H9 (cell line): ENCODE measurements at regions not wholly inside any gene's neighbourhood (a gene's known extent, or its start where the extent isn't known, plus 50 kb on each side); places are given as distances from the start of the nearest gene placed in this dataset.

ENCODE experiments used
- DNase-seq: peaks from one replicate; pipeline ENCODE4 v3.0.0-alpha.2; 2017
- H2AFZ ChIP-seq: one replicate; pipeline ENCODE4 v1.6.1; 2013; ENCODE audit warnings: mild to moderate bottlenecking, low read length, control low read depth, moderate library complexity
- H2AK5ac ChIP-seq: 2 replicates; pipeline ENCODE4 v1.6.1; 2013; ENCODE audit warnings: low read length, control low read depth, mixed read lengths; ENCODE audit not compliant: insufficient read length
- H2BK120ac ChIP-seq: one replicate; pipeline ENCODE4 v1.6.1; 2013; ENCODE audit warnings: low read depth, mild to moderate bottlenecking, low read length, control low read depth, inconsistent platforms; ENCODE audit not compliant: poor library complexity, severe bottlenecking
- H2BK12ac ChIP-seq: 2 replicates; pipeline ENCODE4 v1.6.1; 2013; ENCODE audit warnings: low read length, control low read depth, mixed read lengths, low read depth; ENCODE audit not compliant: insufficient read length
- H2BK15ac ChIP-seq: 2 replicates; pipeline ENCODE4 v1.6.1; 2013; ENCODE audit warnings: low read depth, low read length, control low read depth
- H2BK20ac ChIP-seq: one replicate; pipeline ENCODE4 v1.6.1; 2013; ENCODE audit warnings: low read depth, mild to moderate bottlenecking, low read length, control low read depth, inconsistent platforms; ENCODE audit not compliant: poor library complexity, severe bottlenecking
- H2BK5ac ChIP-seq: 2 replicates; pipeline ENCODE4 v1.6.1; 2013; ENCODE audit warnings: low read length, control low read depth, mixed read lengths; ENCODE audit not compliant: insufficient read length
- H3K14ac ChIP-seq: 2 replicates; pipeline ENCODE4 v1.6.1; 2013; ENCODE audit warnings: low read length, control low read depth; ENCODE audit not compliant: insufficient read depth
- H3K18ac ChIP-seq: 2 replicates; pipeline ENCODE4 v1.6.1; 2013; ENCODE audit warnings: low read depth, mild to moderate bottlenecking, mixed read lengths, low read length, control low read depth; ENCODE audit not compliant: insufficient read length
- H3K23ac ChIP-seq: 2 replicates; pipeline ENCODE4 v1.6.1; 2013; ENCODE audit warnings: low read length, control low read depth, mixed read lengths, low read depth; ENCODE audit not compliant: insufficient read length
- H3K23me2 ChIP-seq: 2 replicates; pipeline ENCODE4 v1.6.1; 2013; ENCODE audit warnings: low read depth, mild to moderate bottlenecking, mixed read lengths, low read length, control low read depth; ENCODE audit not compliant: insufficient read length, poor library complexity, severe bottlenecking
- H3K27ac ChIP-seq: 2 replicates; pipeline ENCODE4 v1.5.1; 2013; ENCODE audit warnings: low read length, control low read depth, mixed read lengths, low read depth; ENCODE audit not compliant: insufficient read length
- H3K27me3 ChIP-seq: 2 replicates; pipeline ENCODE4 v1.6.1; 2013; ENCODE audit warnings: low read length, control low read depth, inconsistent platforms; ENCODE audit not compliant: insufficient read depth
- H3K4ac ChIP-seq: 2 replicates; pipeline ENCODE4 v1.6.1; 2013; ENCODE audit warnings: low read depth, mild to moderate bottlenecking, control low read depth, inconsistent platforms, low read length, moderate library complexity
- H3K4me1 ChIP-seq: 2 replicates; pipeline ENCODE4 v1.6.1; 2013; ENCODE audit warnings: low read length, control low read depth, inconsistent platforms; ENCODE audit not compliant: insufficient read depth
- H3K4me2 ChIP-seq: 2 replicates; pipeline ENCODE4 v1.6.1; 2013; ENCODE audit warnings: low read length, control low read depth, mixed read lengths; ENCODE audit not compliant: insufficient read length, insufficient read depth
- H3K56ac ChIP-seq: 2 replicates; pipeline ENCODE4 v1.6.1; 2013; ENCODE audit warnings: low read depth, mild to moderate bottlenecking, mixed read lengths, low read length, control low read depth; ENCODE audit not compliant: insufficient read length
- H3K79me1 ChIP-seq: 2 replicates; pipeline ENCODE4 v1.6.1; 2013; ENCODE audit warnings: low read depth, mild to moderate bottlenecking, moderate library complexity, low read length, control low read depth, inconsistent platforms; ENCODE audit not compliant: insufficient read depth, poor library complexity, severe bottlenecking
- H3K79me2 ChIP-seq: 2 replicates; pipeline ENCODE4 v1.6.1; 2013; ENCODE audit warnings: low read length, control low read depth, inconsistent platforms; ENCODE audit not compliant: insufficient read depth
- H3K9ac ChIP-seq: 2 replicates; pipeline ENCODE4 v1.6.1; 2013; ENCODE audit warnings: low read length, control low read depth, mixed read lengths; ENCODE audit not compliant: insufficient read length; ENCODE audit errors: extremely low read depth
- H3K9me3 ChIP-seq: one replicate; pipeline ENCODE4 v1.6.1; 2013; ENCODE audit warnings: low read depth, low read length, inconsistent platforms; ENCODE audit not compliant: control insufficient read depth
- H3T11ph ChIP-seq: one replicate; pipeline ENCODE4 v1.6.1; 2013; ENCODE audit warnings: mild to moderate bottlenecking, low read length, control low read depth, inconsistent platforms
- H4K20me1 ChIP-seq: one replicate; pipeline ENCODE4 v1.6.1; 2013; ENCODE audit not compliant: control insufficient read depth, insufficient read length, insufficient read depth
- H4K5ac ChIP-seq: 2 replicates; pipeline ENCODE4 v1.6.1; 2013; ENCODE audit warnings: low read depth, mild to moderate bottlenecking, mixed read lengths, low read length, control low read depth; ENCODE audit not compliant: insufficient read length
- H4K8ac ChIP-seq: replicated peaks from 2 replicates; pipeline ENCODE4 v1.6.1; 2013; ENCODE audit warnings: low read length, control low read depth, mixed read lengths, low read depth; ENCODE audit not compliant: insufficient read length
- H4K91ac ChIP-seq: 2 replicates; pipeline ENCODE4 v1.6.1; 2013; ENCODE audit warnings: low read depth, mild to moderate bottlenecking, moderate library complexity, mixed read lengths, low read length, control low read depth; ENCODE audit not compliant: insufficient read length
- H3K27ac Mint-ChIP-seq, 3 experiments: 2 replicates in 2 of 3; 3 replicates in 1 of 3; pipeline ENCODE4 v1.8.0; 2020 to 2021; ENCODE audit warnings: mixed read lengths in 3 of 3, mild to moderate bottlenecking in 1 of 3, moderate library complexity in 1 of 3
- H3K27me3 Mint-ChIP-seq: 2 replicates; pipeline ENCODE4 v1.8.0; 2021; ENCODE audit warnings: low read depth, mild to moderate bottlenecking, moderate library complexity, mixed read lengths
- H3K36me3 Mint-ChIP-seq, 3 experiments: 2 replicates in 2 of 3; 3 replicates in 1 of 3; pipeline ENCODE4 v1.8.0; 2020 to 2021; ENCODE audit warnings: low read depth in 3 of 3, mixed read lengths in 3 of 3; ENCODE audit not compliant: insufficient read depth in 1 of 3
- H3K4me1 Mint-ChIP-seq, 2 experiments: 2 replicates each; pipeline ENCODE4 v1.8.0; 2020; ENCODE audit warnings: mixed read lengths in 2 of 2
- H3K4me3 Mint-ChIP-seq, 2 experiments: 2 replicates in 1 of 2; 3 replicates in 1 of 2; pipeline ENCODE4 v1.8.0; 2020 to 2021; ENCODE audit warnings: mild to moderate bottlenecking in 2 of 2, mixed read lengths in 2 of 2, moderate library complexity in 1 of 2
- H3K9me3 Mint-ChIP-seq, 2 experiments: 2 replicates in 1 of 2; 3 replicates in 1 of 2; pipeline ENCODE4 v1.8.0; 2020; ENCODE audit warnings: mild to moderate bottlenecking in 2 of 2, mixed read lengths in 2 of 2, moderate library complexity in 1 of 2
- WGBS: extraction: QIAGEN DNeasy Blood & Tissue Kit; methylation state at CpG from one replicate; pipeline ENCODE4 v1.1.7; 2013; ENCODE audit warnings: missing lambda C conversion rate, low lambda C conversion rate, mixed read lengths; ENCODE audit not compliant: insufficient read length; ENCODE audit errors: extremely low coverage; 5-methylcytosine and 5-hydroxymethylcytosine counted together
- TF ChIP-seq, protein P1 (sequence below): fragments of 200-600 bp; sonication (generic); conservative IDR thresholded peaks from 3 replicates; pipeline ENCODE4 v1.8.0; 2021; ENCODE audit warnings: antibody characterized with exemption, mild to moderate bottlenecking

DNA sequence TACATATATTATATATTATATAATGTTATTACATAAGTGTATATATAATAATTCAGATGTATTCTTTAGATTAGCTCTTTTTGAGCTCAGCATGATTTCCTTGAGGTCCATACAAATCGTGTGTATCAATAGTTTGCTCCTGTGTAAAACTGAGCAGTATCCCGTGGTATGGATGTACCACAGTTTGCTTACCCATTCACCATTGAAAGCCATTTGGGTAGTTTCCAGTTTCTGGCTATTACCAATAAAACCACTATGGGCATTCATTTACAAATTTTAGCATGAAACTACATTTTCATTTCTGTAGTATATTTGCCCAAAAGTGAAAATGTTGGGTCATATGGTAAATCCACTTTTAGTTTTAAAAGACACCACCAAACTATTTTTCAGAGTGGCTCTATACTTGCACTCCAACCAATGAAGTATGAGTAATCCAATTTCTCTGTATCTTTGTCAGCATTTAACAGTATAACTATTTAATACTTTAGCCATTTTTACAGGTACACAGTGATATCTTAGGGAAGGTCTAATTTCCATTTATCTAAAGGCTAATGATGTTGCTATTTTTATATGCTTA lies 1361.4 kb upstream of the GBE1 start:
- Histone ChIP-seq H3K9ac (no peak overlapping the region), H3K23ac (no peak overlapping the region), H4K5ac (no peak overlapping the region), H3K27ac (no peak overlapping the region), H2BK15ac (no peak overlapping the region), H4K20me1 (no peaks in the 10 kb centered on the region), H3K4ac (no peak overlapping the region), H3K79me2 (no peaks in the 10 kb centered on the region), H2BK120ac (no peak overlapping the region), H3K4me2 (no peak overlapping the region), H3K9me3 (no peaks in the 10 kb centered on the region), H3K18ac (no peak overlapping the region), H2AFZ (no peak overlapping the region), H3K79me1 (no peaks in the 10 kb centered on the region), H4K8ac (no peak overlapping the region), H2BK12ac (no peak overlapping the region), H3K4me1 (no peaks in the 10 kb centered on the region), H4K91ac (no peak overlapping the region), H3K27me3 (no peaks in the 10 kb centered on the region), H2BK5ac (no peak overlapping the region), H3K23me2 (no peaks in the 10 kb centered on the region), H2BK20ac (no peak overlapping the region), H2AK5ac (no peak overlapping the region), H3T11ph (no peak overlapping the region), H3K56ac (no peak overlapping the region), H3K14ac (no peak overlapping the region)
- H3K27ac Mint-ChIP-seq, result no peak overlapping the region
- no peak overlapping the region for H3K4me3 Mint-ChIP-seq
- no peaks in the 10 kb centered on the region for H3K4me1 Mint-ChIP-seq
- TF ChIP-seq, protein P1, sequence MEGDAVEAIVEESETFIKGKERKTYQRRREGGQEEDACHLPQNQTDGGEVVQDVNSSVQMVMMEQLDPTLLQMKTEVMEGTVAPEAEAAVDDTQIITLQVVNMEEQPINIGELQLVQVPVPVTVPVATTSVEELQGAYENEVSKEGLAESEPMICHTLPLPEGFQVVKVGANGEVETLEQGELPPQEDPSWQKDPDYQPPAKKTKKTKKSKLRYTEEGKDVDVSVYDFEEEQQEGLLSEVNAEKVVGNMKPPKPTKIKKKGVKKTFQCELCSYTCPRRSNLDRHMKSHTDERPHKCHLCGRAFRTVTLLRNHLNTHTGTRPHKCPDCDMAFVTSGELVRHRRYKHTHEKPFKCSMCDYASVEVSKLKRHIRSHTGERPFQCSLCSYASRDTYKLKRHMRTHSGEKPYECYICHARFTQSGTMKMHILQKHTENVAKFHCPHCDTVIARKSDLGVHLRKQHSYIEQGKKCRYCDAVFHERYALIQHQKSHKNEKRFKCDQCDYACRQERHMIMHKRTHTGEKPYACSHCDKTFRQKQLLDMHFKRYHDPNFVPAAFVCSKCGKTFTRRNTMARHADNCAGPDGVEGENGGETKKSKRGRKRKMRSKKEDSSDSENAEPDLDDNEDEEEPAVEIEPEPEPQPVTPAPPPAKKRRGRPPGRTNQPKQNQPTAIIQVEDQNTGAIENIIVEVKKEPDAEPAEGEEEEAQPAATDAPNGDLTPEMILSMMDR, result no peak
- WGBS, result no CpG with 5 or more reads among the region's 2 CpGs
- peaks cover 0 to 1% (median 0%) of the 10 kb centered on the region in 3 experiments; a peak in 1 of 7 replicates for H3K36me3 Mint-ChIP-seq
- H3K9me3 Mint-ChIP-seq, result no peaks in the 10 kb centered on the region
- no peak for DNase-seq
- H3K27me3 Mint-ChIP-seq, result no peaks in the 10 kb centered on the region
